Progenitor cell of endocrine pancreas (in vitro differentiated cells): ENCODE measurements at regions not wholly inside any gene's neighbourhood (a gene's known extent, or its start where the extent isn't known, plus 50 kb on each side); places are given as distances from the start of the nearest gene placed in this dataset.

Source experiments
- DNase-seq: peaks from one replicate; pipeline ENCODE4 v3.0.0; 2021; ENCODE audit warnings: low spot score; ENCODE audit not compliant: unreplicated experiment
- H3K27ac Mint-ChIP-seq: 2 replicates; pipeline ENCODE4 v1.8.0; 2021; ENCODE audit warnings: mild to moderate bottlenecking, moderate library complexity, mixed read lengths
- H3K27me3 Mint-ChIP-seq: 2 replicates; pipeline ENCODE4 v1.8.0; 2021; ENCODE audit warnings: mixed read lengths
- H3K36me3 Mint-ChIP-seq: 2 replicates; pipeline ENCODE4 v1.8.0; 2022; ENCODE audit warnings: mixed read lengths; ENCODE audit not compliant: insufficient read depth
- H3K4me1 Mint-ChIP-seq: 2 replicates; pipeline ENCODE4 v1.8.0; 2021; ENCODE audit warnings: low read depth, mixed read lengths
- H3K4me3 Mint-ChIP-seq: 2 replicates; pipeline ENCODE4 v1.8.0; 2021; ENCODE audit warnings: low read depth, mild to moderate bottlenecking, moderate library complexity, mixed read lengths
- H3K9me3 Mint-ChIP-seq: 2 replicates; pipeline ENCODE4 v1.8.0; 2021; ENCODE audit warnings: low read depth, mixed read lengths
- CTCF ChIP-seq: fragments of 200-600 bp; sonication (generic); IDR thresholded peaks from one replicate; pipeline ENCODE4 v1.5.0; 2021; ENCODE audit warnings: antibody characterized with exemption, mild to moderate bottlenecking; ENCODE audit not compliant: unreplicated experiment

DNA sequence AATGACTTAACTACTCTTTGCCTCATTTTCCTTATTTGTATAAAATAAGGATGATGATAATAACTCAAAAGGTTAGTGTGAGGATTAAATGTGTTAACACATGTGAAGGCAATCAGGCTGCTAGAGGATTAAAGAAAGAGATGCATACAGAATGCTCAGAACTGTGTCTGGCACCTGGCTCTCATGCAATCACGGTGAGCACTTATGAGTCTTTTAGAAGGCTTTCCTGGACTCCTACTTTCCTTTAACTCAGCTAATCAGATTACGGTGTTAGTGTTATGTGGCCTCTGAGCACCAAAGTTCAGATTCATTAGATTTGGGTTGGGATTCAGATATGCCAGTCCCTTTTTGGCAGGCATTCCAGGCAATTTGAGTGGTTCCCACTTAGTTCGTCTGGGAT is 311.6 kb upstream of the USP24 start:
- TF ChIP-seq CTCF = no peak
- H3K27ac Mint-ChIP-seq = no peak overlapping the region
- DNase-seq = no peak
- H3K36me3 Mint-ChIP-seq = no peaks in the 10 kb centered on the region
- H3K4me3 Mint-ChIP-seq = no peak overlapping the region
- peaks cover 3% of the 10 kb centered on the region for H3K27me3 Mint-ChIP-seq
- no peaks in the 10 kb centered on the region for H3K9me3 Mint-ChIP-seq
- H3K4me1 Mint-ChIP-seq = no peaks in the 10 kb centered on the region

GRCh38 chr1:55524006-55524405 is 308.8 kb upstream of the USP24 start:
- Mint-ChIP-seq H3K36me3 (no peaks in the 10 kb centered on the region), H3K27ac (no peak overlapping the region), H3K9me3 (no peaks in the 10 kb centered on the region), H3K4me3 (no peak overlapping the region), H3K4me1 (no peaks in the 10 kb centered on the region), H3K27me3 (peaks cover 3% of the 10 kb centered on the region)
- DNase-seq = no peak
- no peak for TF ChIP-seq CTCF

DNA sequence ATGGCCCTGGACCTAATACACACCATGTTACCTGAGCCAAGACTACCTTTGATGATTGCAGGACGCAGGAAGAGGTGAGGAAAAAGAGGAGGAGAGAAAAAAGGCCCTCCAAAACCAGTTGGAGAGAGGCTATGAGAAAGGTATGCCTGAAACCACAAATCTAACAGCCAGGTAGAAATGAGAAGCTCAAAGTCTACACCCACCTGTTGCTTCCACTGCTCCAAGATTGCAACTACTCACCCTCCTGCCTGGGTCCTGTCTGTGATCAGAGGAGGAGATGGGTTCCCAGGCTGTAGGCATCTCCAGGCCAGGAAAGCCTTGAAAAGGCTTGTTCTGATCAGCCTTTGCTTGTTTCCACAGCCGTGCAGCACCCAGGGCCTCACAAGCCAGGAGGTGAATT is 307.8 kb upstream of the USP24 start:
- no peak for TF ChIP-seq CTCF
- no peaks in the 10 kb centered on the region for H3K9me3 Mint-ChIP-seq
- no peak overlapping the region for H3K27ac Mint-ChIP-seq
- H3K27me3 Mint-ChIP-seq = peaks cover 13% of the 10 kb centered on the region
- no peaks in the 10 kb centered on the region for H3K36me3 Mint-ChIP-seq
- no peaks in the 10 kb centered on the region for H3K4me1 Mint-ChIP-seq
- no peak overlapping the region for H3K4me3 Mint-ChIP-seq
- DNase-seq = no peak

DNA sequence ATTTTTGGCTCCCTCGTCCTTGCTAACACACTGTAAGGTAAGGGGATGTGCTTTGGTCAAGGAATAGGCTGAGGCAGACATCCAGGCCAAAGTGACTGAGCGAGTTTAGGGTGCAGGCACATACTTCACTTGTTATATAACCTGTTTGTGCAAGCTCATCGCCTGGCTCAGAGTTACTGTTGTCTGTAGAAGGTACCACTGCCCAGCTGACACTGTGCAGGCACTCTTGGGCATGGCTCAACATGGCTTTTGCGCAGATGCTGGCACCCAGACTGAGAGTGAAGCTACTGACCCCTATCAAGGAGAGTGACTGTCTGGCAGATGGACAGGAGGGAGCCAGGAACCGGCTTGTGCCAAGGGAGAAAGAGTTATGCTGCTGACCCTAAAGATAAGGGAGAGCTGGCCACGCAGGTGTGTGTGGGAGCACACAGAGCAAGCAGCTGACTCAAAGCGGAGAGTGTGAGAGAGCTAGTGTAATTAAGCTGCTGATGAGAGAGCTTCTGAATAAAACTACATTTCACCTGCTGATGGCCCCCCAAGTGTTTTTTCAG is 307.3 kb upstream of the USP24 start:
- no peaks in the 10 kb centered on the region for H3K9me3 Mint-ChIP-seq

DNA sequence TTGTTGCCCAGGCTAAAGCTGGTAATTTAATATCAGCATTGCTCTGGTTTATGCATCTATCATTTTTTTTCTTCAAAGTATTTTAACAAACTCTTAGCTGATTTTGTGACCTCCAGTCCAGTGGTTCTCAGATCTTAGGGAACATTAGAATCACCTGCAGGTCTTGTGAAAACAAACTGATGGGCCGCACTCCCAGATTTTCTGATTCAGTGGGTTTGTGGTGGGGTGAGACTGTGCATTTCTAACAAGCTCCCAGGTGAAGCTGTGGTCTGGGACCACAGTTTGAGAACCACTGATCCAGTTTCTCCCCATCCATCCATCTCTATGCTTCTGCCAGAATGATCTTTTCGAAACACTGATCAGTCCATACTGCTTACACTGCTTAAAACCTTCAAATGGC is 305.7 kb upstream of the USP24 start:
- H3K4me3 Mint-ChIP-seq = no peak overlapping the region
- TF ChIP-seq CTCF = no peak
- no peaks in the 10 kb centered on the region for H3K4me1 Mint-ChIP-seq
- no peak for DNase-seq
- H3K27me3 Mint-ChIP-seq = peaks cover 22% of the 10 kb centered on the region
- no peaks in the 10 kb centered on the region for H3K36me3 Mint-ChIP-seq
- no peaks in the 10 kb centered on the region for H3K9me3 Mint-ChIP-seq
- no peak overlapping the region for H3K27ac Mint-ChIP-seq

More for the DNA sequence above, 307.3 kb upstream of the USP24 start:
- H3K4me1 Mint-ChIP-seq = no peaks in the 10 kb centered on the region
- H3K27ac Mint-ChIP-seq = peak overlapping the region; percentile 4
- H3K36me3 Mint-ChIP-seq = no peaks in the 10 kb centered on the region
- H3K27me3 Mint-ChIP-seq = peaks cover 18% of the 10 kb centered on the region
- H3K4me3 Mint-ChIP-seq = no peak overlapping the region
- no peak for TF ChIP-seq CTCF
- no peak for DNase-seq
